CD4-positive, alpha-beta T cell treated with Interleukin-1 beta for 1 hour (primary cell): ENCODE measurements at regions not wholly inside any gene's neighbourhood (a gene's known extent, or its start where the extent isn't known, plus 50 kb on each side); places are given as distances from the start of the nearest gene placed in this dataset.

Source experiments
- DNase-seq, 2 donors: peaks; one replicate each; pipeline ENCODE4 v3.0.0-alpha.2; 2020 to 2022

DNA sequence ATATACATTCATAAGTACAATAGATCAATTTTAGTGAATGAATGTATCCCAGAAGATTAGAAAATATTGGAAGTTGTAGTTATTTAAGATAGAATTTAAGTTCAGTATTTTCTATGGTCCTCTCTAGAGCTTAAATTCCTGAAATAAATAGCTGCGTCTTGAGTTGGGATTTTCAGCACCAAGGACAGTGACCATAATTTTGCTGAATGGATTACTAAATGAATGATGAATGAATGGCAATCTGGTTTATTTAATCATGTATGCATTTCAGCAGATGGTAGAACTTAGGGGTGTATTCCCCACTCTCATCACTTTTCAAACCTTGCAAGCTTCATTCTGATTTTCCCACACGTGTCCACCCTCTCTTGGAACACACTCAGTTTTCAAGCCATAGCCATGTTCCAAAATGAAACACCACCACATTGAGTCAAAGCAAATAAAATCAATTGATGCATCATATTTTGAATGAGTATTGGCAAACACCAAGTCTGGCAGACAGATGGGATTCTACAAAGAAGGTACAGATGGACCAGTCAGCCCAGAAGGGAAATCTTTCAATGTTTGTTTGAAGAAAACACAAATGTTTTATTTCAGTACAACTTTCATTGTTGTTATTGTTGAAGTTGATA lies 362.2 kb upstream of the NXPH2 start:
- DNase-seq: no peak

DNA sequence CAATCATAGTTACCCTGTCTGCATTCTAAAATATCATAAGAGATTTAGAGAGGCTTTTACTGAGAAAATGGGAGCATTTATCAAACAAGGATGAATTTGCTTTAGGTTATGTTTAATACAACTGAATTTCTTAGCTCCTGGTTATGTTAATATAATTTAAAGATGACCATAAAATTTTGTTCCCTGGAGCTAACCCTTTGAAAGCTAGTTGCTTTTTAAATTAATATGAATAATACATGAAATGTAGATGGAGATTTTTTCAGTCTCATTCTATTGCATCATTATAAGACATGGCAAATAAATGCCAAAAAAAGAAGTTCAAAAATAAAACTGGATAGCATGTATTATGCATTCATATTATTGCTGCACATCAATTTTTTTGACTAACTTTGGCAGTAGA lies 344.1 kb upstream of the NXPH2 start:
- DNase-seq: no peak

DNA sequence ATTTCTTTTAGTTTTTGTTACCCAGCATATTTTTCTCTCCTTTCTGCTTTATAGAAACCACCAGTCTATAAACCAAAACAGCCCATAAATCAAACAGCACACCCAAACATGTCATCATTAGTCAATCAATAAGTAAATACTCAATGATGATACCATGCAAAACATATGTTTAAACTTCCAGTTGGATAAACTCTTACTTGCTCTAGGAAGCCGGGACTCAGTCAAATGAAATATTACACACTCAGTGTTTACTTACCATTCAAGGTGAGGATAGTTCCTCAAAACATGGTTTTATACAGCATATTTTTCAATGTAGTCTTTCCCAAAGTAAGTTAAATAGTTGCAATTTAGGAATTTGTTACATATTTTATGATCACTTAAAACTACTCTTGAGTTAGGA lies 343.6 kb upstream of the NXPH2 start:
- DNase-seq: no peak

DNA sequence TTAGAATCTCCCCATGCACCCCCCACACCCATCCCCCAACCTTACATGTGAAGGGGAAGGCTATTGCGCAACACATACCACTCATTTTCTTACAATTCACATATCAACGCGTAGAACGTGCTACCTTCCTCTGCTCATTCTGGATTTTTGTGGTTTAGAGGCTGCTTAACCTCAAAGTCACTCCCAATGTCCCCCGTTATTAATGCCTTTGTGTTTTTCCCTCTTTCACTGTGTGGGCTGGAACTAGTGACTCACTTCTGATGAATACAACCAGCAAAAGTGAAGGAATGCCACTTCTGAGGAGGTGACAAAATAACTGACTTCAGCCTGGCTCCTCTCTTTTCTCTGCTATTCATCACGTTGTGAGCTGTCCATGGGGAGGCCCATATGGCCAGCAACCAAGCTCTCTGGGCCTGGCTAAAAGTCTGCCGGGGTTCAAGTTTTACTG lies 342.5 kb upstream of the NXPH2 start:
- no peak for DNase-seq

DNA sequence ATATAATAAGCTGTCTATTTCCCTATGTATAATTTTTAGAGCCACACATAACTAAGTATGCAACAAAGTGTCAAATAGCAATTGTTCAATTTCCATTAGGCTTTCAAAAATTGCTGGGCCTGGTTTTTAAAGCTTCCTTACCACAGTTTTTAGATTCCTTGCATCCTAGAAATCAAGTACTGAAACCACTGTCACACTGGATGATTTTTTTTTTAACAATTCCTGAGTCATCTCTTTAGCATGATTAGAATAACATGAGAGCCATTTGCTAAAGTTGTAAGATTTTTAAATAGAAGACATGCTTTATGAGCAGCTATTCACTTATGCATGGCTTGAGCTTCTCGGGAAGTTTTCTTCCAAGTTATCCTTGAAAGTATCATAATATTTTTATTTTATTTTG lies 319.5 kb upstream of the NXPH2 start:
- DNase-seq: no peak

DNA sequence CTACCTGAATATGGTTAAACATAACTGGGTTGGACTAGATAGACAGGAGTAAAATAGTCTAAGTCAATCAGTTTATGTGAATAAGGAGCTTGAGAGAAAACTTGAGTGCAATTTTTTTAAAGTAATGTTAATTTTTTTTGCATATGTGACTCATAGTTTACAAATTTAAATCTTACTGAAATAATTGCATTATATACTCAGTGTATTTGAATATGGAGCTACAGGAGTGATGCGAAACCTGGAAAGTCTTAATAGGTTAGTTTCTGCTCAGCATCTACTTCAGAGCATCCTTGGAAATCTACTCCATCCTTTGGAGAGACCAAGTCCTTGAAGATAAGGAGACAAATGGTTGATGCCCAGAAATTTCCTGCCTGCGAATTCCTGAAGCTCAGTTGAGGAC lies 318.8 kb upstream of the NXPH2 start:
- DNase-seq: no peak

DNA sequence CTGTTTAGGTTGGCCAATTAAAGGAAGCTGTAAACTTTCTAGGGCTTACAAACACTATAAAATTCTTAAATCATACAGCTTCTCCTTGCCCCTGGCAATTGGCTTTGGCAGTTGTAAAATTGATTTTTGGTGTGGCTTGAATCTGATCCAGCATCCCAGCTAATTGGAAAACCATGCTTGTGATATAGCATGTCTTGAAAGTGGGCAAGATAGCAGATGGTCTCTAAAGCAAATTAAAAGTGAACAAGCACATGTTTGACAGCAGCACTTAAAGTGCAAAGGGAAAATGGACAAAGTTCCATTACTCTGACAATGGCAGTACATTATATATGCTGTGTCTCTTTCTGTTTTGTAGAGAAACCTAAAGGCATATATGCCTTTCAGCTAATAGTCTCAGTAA lies 302.9 kb upstream of the NXPH2 start:
- no peak for DNase-seq

DNA sequence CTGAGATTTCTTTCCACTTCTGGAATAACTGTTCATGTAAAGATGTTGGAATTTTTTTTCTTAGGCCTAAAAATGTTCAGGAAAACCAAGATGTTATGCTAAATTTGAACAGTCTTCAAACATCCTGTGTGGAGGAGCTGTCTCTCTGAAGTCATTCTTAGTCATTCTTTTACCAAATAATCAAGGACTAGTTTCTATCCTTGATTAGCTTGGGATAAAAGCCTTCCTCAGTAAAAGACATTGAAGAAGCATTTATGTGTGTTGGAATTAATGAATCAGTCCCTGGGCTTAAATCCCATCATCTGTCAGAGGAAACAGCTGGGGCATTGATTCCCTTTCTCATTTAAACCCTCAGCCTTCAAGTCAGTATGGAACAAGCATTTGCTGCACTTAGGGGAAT lies 300.1 kb upstream of the NXPH2 start:
- DNase-seq: no peak

DNA sequence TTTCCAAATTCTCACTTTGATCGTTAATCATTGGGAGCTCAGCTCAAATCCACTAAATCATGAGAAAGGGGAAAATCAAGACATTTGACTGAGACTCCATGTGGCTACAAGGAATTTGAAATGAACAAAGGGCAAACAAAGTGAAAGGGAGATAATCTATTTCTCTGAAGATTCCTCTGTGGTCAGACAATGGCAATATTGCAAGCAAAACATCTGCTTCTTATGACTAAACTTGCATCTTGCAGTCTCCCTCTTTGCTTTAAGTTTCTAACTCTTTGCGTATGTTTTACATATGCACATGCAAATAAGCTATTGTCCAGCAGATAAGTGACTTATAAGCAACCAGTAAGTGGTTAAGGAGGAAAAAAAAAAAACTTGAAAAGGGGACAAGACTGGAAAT lies 299.1 kb upstream of the NXPH2 start:
- DNase-seq: no peak

DNA sequence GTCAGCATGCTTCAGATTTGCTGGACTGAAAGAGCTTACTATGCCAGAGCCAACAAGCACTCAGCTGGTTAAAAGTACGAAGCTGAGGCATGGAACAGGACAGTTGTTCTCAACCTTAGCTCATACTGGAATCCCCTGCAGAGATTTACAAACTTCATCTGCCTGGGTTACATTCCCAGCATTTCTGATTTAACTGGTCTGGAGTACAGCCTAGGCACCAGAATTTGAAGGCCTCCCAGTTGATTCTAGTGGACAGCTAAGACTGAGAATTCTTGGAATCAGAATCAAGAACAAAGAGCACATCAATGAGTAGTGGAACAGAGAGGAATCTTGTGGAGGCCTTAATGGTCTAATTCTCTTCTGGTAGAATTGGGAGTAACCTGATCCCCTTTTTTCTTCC lies 298.2 kb upstream of the NXPH2 start:
- DNase-seq: no peak

DNA sequence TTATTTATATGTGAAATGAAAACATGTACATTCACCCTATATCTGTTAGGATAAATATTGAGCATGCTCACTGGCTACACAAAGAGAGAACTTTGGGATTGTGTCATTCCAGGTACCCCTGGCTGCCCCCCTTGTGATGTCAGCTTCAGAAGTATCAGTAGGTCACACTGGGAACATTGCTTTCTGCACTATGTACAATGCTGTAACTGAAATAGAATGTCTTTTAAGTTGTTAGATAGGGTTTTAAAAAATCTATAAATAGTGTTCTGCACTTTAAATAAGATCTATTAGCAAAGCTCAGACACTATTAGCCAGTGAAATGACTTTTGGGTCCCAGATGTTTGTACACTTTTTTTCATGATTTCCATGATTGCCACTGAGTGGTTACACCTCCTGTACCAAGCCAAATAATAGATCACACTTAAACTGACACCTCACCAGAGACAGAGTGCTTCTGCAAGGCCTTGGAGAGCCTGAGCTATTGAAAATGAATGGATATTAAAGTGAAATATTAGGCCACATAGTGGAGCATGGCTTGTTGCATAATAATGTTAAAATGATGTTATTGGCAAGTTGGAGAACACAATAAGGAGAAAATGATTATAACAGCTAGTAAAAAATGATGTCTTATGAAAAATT lies 297.0 kb upstream of the NXPH2 start:
- DNase-seq: no peak

DNA sequence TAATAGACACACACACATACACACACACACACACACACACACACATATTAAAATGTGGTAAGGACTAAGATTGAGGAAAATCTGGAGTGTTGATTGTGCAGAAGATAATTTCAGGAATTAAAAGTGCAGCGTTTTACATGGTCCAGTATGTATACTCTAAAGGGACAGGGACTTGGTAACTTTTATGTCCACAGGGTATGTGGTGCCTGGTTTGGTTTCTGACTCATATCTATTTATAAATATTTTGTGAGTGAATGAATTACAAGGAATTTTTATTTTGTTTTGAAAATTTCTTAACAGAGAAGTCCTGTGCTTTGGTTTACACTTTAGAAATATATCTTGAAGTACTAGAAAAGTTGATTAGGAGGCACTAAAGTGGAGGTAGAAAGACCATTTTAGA lies 287.7 kb upstream of the NXPH2 start:
- no peak for DNase-seq

DNA sequence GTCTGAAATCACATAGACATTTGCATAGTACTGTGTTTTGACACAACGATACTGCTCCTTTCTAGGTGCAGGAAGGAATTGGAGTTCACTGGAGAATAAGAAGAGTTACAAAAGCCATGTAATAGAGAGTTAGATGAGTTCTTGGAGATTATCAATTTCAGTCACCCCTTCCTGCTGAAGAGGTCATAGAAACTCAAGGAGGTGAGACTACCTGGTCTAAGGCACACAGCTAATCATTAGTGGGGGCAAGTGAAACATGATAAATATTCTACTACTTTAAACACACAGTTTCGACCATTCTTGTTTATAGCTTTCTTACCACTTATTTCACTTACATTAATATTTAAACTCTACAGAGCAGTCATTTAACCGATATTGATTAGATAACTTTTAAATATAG lies 286.9 kb upstream of the NXPH2 start:
- DNase-seq: no peak

DNA sequence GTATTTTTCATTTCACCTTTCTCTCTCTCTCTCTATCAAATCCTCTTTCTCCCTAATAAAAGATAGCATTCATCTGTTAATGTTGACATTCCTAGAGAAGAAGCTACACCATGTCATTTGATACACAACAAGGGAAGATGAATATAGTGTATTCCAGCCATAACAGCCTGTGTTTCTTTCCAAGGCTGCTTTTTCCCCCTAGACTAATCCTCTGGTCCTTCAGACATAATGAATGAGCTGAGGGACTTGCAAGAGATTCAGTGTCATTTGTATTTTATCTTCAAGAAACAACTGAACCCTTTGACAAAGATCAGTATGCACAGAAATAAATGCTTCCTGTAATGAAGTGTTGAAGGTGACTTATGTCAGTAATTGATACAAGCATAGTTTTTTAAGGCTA lies 284.0 kb upstream of the NXPH2 start:
- no peak for DNase-seq

DNA sequence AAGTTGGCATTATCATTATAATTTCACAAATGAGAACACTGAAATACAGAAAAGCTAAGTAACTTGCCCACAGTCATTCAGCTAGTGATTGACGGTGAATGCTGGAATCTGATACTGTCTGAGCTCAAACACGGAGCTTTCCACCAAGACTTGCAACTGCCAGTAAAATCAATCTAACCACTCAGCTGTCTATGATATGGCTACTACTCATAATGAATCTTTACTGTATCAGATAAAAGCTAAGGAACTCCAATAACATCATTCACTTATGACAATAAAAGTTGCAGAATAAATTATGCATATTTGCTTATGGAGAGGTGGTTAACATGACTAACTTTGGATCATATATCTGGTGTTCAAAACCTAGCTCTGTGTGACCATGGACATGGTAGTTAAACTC lies 279.4 kb upstream of the NXPH2 start:
- DNase-seq: no peak

DNA sequence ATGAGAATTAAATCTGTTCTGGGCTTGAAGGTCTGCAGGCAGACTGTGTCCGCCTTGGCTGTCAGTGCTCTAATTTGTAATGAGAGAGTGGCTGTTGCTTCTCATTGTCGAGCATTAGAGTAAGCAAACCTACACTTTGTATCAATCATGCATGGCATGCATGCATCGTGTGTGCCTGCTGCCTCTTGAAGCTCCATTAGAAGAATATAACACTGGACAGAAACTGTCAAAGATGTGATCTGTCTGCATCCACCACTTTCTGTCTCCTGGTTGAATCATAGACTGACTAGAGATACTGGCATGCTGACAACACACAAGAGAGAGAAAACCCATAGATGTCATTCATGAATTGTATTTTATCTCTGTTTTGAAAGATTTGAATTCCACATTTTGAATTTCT lies 275.0 kb upstream of the NXPH2 start:
- no peak for DNase-seq

DNA sequence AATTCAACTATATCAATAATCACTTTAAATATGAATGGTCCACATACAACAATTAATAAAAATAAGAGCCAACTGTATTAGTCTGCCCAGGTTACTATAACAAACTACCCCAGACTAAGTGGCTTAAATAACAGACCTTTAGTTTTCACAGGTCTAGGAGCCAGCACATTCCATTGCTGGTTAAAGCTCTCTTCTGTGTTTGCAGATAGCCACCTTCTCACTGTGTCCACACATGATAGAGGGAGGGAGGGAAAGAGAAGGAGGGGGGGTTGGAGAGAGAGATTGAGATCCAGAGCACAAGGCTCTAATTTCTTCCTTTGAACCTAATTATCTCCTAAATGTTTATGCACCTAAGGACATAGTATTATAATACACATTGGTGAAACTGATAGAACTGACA lies 267.8 kb upstream of the NXPH2 start:
- no peak for DNase-seq

DNA sequence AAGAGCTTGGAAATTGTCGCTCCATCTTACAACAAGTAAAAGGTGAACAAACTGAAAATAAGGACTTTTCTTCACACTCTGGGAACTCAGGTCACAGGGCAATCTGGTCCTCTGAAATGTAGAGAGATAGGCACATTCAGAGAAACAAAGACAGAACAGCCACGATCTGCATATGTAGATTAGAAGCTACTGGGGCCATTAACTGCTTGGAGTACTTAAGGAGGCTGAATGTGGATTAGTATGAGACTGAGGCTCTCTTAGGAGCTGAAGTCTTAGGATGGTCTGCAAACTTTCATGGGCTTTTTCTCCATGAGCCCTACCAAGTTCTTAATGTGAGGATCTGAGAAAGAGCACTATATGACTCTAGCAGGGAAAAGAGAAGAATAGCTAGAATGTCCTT lies 265.3 kb upstream of the NXPH2 start:
- no peak for DNase-seq

DNA sequence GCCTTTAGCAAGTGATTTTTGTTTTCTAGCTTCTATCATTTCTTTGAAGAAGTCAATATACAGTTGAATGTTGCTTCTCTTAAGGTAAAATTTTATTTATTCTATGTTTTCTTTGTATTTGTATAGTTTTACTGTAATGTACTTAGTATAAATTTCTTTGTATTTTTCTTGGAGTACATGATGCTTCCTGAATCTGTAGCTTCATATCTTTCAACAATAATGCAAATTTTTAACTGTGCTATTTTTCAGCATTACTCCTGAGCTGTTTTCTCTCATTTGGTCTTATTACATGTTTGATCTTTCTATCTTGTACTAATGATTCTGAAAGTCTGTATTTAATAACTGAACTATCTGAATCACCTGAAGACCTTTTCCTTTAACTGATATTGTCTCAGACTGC lies 253.9 kb upstream of the NXPH2 start:
- no peak for DNase-seq

DNA sequence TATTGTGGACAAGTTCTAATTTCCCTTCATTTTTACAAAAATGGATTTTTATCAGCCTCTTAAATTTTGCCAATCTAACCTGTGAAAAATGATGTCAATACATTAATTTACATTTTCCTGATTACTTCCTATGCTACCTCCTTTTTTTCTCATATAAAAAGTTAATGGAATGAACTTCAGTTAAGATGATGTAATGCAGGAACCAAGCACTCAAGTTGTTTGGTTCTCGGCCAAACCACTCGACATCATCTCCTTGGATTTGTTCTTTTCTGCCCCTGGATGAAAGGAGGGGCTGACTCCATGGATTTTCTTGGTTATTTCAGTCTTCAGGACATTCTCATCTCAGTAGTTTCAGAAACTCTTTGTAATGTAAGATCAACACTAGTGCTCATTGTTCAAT lies 253.1 kb upstream of the NXPH2 start:
- no peak for DNase-seq

DNA sequence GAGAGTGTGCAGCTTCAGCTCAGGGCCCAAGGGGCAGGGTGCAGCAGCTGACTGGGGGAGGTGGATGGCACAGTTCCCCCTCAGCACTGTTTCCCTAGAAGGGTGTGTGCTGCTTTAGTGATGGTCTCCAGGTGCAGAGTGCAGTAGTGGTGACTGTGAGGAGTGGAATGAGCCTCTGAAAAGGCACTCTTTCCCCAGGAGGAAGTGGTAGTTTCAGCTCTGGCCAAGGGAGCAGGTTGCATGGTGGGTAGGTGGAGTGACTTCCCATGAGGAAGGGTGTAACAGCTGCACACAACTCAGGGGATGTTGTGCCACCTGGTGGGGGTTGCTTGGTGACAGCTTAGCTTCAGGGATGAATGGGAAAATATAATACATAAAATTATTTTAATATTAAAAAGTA lies 251.5 kb upstream of the NXPH2 start:
- no peak for DNase-seq

DNA sequence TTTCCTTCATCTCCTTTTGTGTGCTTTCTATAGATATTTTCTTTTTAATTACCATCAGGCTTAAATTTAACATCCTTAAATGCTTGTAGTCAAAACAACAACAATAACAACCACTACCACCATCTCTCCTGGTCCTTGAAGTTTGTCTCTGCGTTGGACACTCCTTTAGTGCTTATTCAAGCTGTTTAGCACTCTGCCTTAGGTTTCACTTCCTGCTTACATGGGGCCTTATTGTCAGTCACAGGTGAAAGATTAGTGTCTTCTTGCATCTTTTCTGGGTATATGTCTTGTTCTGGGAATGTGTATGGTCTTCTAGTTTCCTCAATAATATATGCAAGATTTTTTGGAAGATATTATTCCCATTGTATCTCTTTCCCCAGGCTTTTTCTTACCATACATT lies 240.1 kb upstream of the NXPH2 start:
- DNase-seq: no peak

DNA sequence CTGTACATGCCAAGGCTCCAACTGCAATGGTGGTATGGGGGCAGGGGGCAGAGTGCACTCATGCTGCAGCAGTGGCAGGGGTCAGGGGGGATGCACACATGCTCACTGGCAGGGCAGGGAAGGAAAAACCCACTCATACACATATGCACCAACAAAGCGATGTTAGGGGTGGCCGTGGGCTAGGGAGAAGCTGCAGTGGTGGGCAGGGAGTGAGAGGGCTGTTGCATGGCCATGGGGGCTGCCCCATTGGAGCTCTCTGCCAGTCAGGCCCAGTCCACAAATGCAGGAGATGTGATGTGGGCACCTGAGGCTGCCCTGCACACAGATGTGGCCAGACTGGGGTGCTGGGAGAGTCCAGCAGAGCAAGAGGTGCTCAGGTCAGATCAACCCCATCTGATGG lies 238.1 kb upstream of the NXPH2 start:
- no peak for DNase-seq

DNA sequence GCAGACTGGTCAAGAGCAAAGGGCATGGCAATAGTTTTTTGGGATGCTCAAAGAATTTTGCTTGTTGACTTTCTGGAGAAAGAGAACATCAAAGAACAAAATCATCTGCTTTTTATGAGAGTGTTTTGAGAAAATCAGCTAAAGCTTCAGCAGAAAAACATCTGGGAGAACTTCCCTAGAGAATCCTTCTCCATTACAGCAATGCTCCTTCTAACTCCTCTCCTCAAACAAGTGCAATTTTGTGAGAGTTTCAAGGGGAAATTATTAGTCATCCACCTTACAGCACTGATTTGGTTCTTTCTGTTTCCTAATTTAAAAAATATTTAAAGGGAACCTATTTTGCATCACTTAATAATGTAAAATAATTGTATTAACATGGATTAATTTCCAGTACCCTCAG lies 226.9 kb upstream of the NXPH2 start:
- no peak for DNase-seq

DNA sequence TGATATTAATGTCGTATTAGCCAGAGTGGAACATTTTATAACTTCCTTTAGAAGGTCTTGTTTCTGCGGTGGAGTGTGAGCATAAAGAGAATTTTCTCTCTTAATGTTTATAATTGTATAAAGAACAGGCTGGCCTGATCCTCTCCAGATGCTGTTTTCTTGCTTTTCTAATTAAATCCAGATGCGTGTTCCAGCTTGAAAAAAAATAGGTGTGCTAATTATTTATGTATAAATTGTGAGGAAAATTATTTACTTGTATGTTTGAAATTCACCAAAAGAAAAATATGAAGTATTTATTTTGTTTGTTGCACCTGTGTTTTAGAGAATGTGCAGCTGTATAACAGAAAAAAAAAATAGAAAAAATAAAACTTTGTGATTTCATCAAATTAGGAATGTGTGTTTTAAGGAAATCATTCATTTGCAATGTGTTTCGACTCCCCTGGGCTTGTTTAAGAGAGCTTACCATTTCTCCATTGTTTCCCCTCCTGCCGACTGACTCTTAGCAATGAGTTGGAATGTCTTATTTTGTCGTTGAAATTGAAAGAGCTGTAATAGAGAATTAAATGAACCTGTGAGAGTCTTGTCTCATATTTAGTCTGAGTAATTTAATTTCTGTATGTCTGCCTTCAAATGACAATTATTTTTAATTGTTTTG lies 220.1 kb upstream of the NXPH2 start:
- no peak for DNase-seq
